Keratinocyte (primary cell): ENCODE measurements at regions not wholly inside any gene's neighbourhood (a gene's known extent, or its start where the extent isn't known, plus 50 kb on each side); places are given as distances from the start of the nearest gene placed in this dataset.

Experiments
- EZH2 ChIP-seq: IDR thresholded peaks from one replicate; pipeline ENCODE4 v1.6.1; 2012; ENCODE audit warnings: inconsistent platforms, mild to moderate bottlenecking, low read length, moderate library complexity
- TF ChIP-seq, protein P1 (sequence below), 3 experiments: IDR thresholded peaks in 1 of 3; conservative IDR thresholded peaks in 1 of 3; optimal IDR thresholded peaks in 1 of 3; 2 replicates in 2 of 3; 3 replicates in 1 of 3; pipeline versions ENCODE3 to v1.5.1; 2011; ENCODE audit warnings: low read length in 3 of 3, mild to moderate bottlenecking in 3 of 3, moderate library complexity in 2 of 3, control low read depth in 1 of 3, inconsistent platforms in 1 of 3; ENCODE audit not compliant: insufficient read depth in 2 of 3; ENCODE audit errors: extremely low read depth in 1 of 3

DNA sequence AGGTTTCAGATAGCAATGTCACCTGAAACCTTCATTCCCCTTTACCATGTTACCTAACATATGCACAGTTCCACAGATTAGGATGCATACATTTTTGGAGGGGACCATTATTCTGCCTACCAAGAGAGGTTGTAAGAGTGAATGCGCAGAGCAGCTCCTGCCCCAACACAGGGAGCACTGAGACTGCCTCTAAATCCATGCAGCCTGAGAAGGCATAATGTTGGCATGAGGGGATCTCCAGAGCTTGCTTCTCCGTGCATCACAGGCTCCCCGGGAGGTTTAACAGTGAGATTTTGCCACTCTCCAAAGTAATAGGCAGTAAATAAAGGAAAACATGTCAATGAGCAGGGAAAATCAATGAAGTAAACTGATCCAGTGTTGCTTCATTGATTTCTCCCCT is 410.8 kb downstream of the PCDH7 start:
- TF ChIP-seq, protein P1, sequence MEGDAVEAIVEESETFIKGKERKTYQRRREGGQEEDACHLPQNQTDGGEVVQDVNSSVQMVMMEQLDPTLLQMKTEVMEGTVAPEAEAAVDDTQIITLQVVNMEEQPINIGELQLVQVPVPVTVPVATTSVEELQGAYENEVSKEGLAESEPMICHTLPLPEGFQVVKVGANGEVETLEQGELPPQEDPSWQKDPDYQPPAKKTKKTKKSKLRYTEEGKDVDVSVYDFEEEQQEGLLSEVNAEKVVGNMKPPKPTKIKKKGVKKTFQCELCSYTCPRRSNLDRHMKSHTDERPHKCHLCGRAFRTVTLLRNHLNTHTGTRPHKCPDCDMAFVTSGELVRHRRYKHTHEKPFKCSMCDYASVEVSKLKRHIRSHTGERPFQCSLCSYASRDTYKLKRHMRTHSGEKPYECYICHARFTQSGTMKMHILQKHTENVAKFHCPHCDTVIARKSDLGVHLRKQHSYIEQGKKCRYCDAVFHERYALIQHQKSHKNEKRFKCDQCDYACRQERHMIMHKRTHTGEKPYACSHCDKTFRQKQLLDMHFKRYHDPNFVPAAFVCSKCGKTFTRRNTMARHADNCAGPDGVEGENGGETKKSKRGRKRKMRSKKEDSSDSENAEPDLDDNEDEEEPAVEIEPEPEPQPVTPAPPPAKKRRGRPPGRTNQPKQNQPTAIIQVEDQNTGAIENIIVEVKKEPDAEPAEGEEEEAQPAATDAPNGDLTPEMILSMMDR (optimal IDR thresholded peaks at IDR 0.05 in 1 of 3, IDR thresholded peaks at IDR 0.05 in 1 of 3, conservative IDR thresholded peaks at IDR 0.05 in 1 of 3; ENCODE audit: extremely low read depth in 1 of 3, insufficient read depth in 2 of 3, low read length in 3 of 3), result no peak
- TF ChIP-seq EZH2, result no peak
